Activated CD4-positive, alpha-beta T cell treated with anti-CD3 and anti-CD28 coated beads, Interleukin-2, amount 10 ng/mL, durations not matched to agents 7 days and 5 days (primary cell): ENCODE measurements at regions not wholly inside any gene's neighbourhood (a gene's known extent, or its start where the extent isn't known, plus 50 kb on each side); places are given as distances from the start of the nearest gene placed in this dataset.

ENCODE experiments used
- CTCF ChIA-PET: fragments of 350-600 bp; sonication (Branson Sonifier 250); formaldehyde crosslinking; loops from one replicate; lab custom pipeline; 2021; ENCODE audit warnings: antibody characterized with exemption; lab: Charles Lee
- POLR2A ChIA-PET: fragments of 350-600 bp; sonication (Branson Sonifier 250); formaldehyde crosslinking; loops from one replicate; lab custom pipeline; 2021; ENCODE audit warnings: antibody characterized with exemption; lab: Charles Lee
- DNase-seq: peaks from one replicate; pipeline ENCODE4 v3.0.0-alpha.2; 2020
- H3K27ac Mint-ChIP-seq: one replicate; pipeline ENCODE4 v1.8.0; 2021; ENCODE audit warnings: mild to moderate bottlenecking, moderate library complexity, mixed read lengths
- H3K27me3 Mint-ChIP-seq: one replicate; pipeline ENCODE4 v1.8.0; 2021; ENCODE audit warnings: mixed read lengths
- H3K36me3 Mint-ChIP-seq: one replicate; pipeline ENCODE4 v1.8.0; 2021; ENCODE audit warnings: low read depth, mixed read lengths
- H3K4me1 Mint-ChIP-seq: one replicate; pipeline ENCODE4 v1.8.0; 2021; ENCODE audit warnings: mixed read lengths
- H3K4me3 Mint-ChIP-seq: one replicate; pipeline ENCODE4 v1.8.0; 2021; ENCODE audit warnings: mild to moderate bottlenecking, moderate library complexity, mixed read lengths
- H3K9me3 Mint-ChIP-seq: one replicate; pipeline ENCODE4 v1.8.0; 2021; ENCODE audit warnings: mixed read lengths

DNA sequence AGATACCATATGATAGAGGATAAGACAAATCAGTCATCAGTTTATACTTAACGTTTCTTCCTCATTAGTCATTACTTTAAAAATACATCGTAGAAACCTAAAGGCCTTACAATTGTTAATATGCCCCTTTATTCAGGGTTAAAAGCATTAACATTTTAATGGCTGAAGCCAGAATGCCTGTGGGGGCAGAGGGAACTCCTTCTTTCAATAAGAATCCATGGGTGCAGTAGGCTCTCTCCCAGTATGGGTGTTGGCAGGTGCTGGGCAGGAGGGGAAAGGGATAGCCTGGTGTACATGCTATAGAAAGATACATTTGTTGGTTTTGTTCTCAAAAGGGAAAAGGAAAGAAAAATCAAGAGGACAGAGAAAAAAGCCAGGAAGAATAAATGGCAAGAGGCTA, 1035.7 kb upstream of the POU3F3 start:
- H3K4me3 Mint-ChIP-seq = no peak overlapping the region
- H3K36me3 Mint-ChIP-seq = no peaks in the 10 kb centered on the region
- DNase-seq = no peak
- no peaks in the 10 kb centered on the region for H3K4me1 Mint-ChIP-seq
- no peaks in the 10 kb centered on the region for H3K9me3 Mint-ChIP-seq
- POLR2A ChIA-PET = no interaction called here
- H3K27ac Mint-ChIP-seq = no peak overlapping the region
- CTCF ChIA-PET = no interaction called here
- H3K27me3 Mint-ChIP-seq = no peaks in the 10 kb centered on the region

GRCh38 chr2:103819599-103819998, 1034.3 kb upstream of the POU3F3 start:
- Mint-ChIP-seq H3K4me3 (no peak overlapping the region), H3K4me1 (no peaks in the 10 kb centered on the region), H3K36me3 (no peaks in the 10 kb centered on the region), H3K9me3 (no peaks in the 10 kb centered on the region), H3K27ac (no peak overlapping the region), H3K27me3 (no peaks in the 10 kb centered on the region)
- CTCF ChIA-PET = no interaction called here
- POLR2A ChIA-PET = no interaction called here
- no peak for DNase-seq

DNA sequence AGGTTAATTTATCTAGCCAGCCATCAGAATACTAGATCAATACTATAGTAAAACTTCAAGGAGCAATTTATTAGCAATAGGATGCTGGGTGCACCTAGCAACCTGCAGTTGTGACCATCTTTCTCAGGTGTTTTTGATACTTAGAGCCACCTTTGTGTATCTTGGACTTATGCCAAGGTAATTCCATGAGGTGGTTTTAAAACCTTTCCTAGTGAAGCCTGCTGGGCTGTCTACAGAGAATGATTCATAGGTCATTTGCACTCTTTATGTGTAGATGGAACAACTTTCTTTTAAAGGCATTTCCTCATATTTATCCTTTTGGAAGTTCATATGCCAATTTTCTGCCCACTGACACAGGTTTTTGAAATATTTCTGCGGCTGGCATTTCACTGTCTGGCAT, 1030.1 kb upstream of the POU3F3 start:
- H3K4me1 Mint-ChIP-seq = no peaks in the 10 kb centered on the region
- H3K27me3 Mint-ChIP-seq = no peaks in the 10 kb centered on the region
- no peak for DNase-seq
- ChIA-PET POLR2A (no interaction called here), CTCF (no interaction called here)
- peaks cover 2% of the 10 kb centered on the region for H3K9me3 Mint-ChIP-seq
- no peak overlapping the region for H3K4me3 Mint-ChIP-seq
- no peak overlapping the region for H3K27ac Mint-ChIP-seq
- H3K36me3 Mint-ChIP-seq = no peaks in the 10 kb centered on the region

GRCh38 chr2:103847276-103847675, 1006.6 kb upstream of the POU3F3 start:
- POLR2A ChIA-PET = no interaction called here
- Mint-ChIP-seq H3K27ac (no peak overlapping the region), H3K36me3 (no peaks in the 10 kb centered on the region), H3K27me3 (no peaks in the 10 kb centered on the region), H3K9me3 (peaks cover 2% of the 10 kb centered on the region), H3K4me3 (no peak overlapping the region), H3K4me1 (no peaks in the 10 kb centered on the region)
- DNase-seq = no peak
- CTCF ChIA-PET = no interaction called here

- ChIA-PET CTCF (interaction anchor here (1.1 kb wide), 1 partner anchor 19 kb away, joined by 3 read pairs; no protein-coding TSS in a partner anchor), POLR2A (no interaction called here)
- H3K4me3 Mint-ChIP-seq = no peak overlapping the region
- H3K27me3 Mint-ChIP-seq = no peaks in the 10 kb centered on the region
- no peak overlapping the region for H3K27ac Mint-ChIP-seq
- no peaks in the 10 kb centered on the region for H3K4me1 Mint-ChIP-seq
- no peak for DNase-seq
- H3K36me3 Mint-ChIP-seq = no peaks in the 10 kb centered on the region
- no peaks in the 10 kb centered on the region for H3K9me3 Mint-ChIP-seq
These were observed 994.7 kb upstream of the POU3F3 start for GRCh38 chr2:103859238-103859637.

DNA sequence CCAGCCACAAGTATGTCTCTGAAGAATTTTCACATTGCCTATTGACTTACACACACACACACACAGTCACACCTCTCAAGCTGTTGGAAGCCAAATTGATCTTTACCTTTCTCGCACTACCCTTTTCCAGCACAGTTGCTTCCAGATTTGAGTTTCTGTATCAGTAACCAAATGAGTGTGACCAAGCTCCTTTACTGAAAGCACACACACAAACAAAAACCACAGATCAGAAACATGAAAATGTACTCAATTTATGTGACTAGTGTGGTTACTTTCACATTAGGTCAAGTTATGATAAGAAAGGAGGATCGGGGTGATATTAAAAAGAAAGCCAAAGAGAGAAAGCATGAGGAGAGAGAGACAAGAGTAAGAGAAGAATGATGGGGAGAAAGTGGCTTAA, 993.9 kb upstream of the POU3F3 start:
- Mint-ChIP-seq H3K9me3 (no peaks in the 10 kb centered on the region), H3K27me3 (no peaks in the 10 kb centered on the region), H3K27ac (no peak overlapping the region), H3K4me3 (no peak overlapping the region), H3K36me3 (no peaks in the 10 kb centered on the region), H3K4me1 (no peaks in the 10 kb centered on the region)
- ChIA-PET CTCF (no interaction called here), POLR2A (no interaction called here)
- no peak for DNase-seq

- CTCF ChIA-PET = no interaction called here
- H3K4me1 Mint-ChIP-seq = no peaks in the 10 kb centered on the region
These were observed 985.5 kb upstream of the POU3F3 start for GRCh38 chr2:103868396-103868795.

GRCh38 chr2:103873716-103874351, 980.1 kb upstream of the POU3F3 start:
- no peaks in the 10 kb centered on the region for H3K36me3 Mint-ChIP-seq
- H3K4me1 Mint-ChIP-seq = no peaks in the 10 kb centered on the region
- no peaks in the 10 kb centered on the region for H3K27me3 Mint-ChIP-seq
- H3K4me3 Mint-ChIP-seq = no peak overlapping the region
- no peak overlapping the region for H3K27ac Mint-ChIP-seq
- no peak for DNase-seq
- POLR2A ChIA-PET = no interaction called here
- no peaks in the 10 kb centered on the region for H3K9me3 Mint-ChIP-seq
- CTCF ChIA-PET = no interaction called here

More at GRCh38 chr2:103868396-103868795, 985.5 kb upstream of the POU3F3 start:
- Mint-ChIP-seq H3K4me3 (no peak overlapping the region), H3K27me3 (no peaks in the 10 kb centered on the region), H3K9me3 (no peaks in the 10 kb centered on the region), H3K36me3 (no peaks in the 10 kb centered on the region), H3K27ac (no peak overlapping the region)
- POLR2A ChIA-PET = no interaction called here
- no peak for DNase-seq

DNA sequence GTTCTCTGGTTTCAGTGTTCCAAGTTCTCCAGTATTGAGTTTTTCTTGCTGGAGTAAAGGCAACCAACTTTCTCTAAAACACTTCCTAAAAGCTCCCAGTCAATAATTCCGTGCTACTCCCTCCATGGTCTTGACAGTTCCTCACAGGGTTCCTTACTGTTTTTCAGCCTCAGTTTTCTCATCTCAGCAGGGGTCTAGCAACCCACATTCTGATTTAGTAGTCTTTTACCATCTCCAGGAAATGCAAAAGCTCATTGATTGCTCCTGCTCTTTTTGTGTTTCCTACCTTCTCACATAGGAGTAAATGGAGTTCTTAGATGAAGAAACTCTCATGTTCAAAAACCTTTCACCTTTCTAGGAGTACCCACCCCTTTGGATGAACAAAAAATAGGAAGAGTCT, 978.8 kb upstream of the POU3F3 start:
- Mint-ChIP-seq H3K27me3 (no peaks in the 10 kb centered on the region), H3K27ac (no peak overlapping the region), H3K4me3 (no peak overlapping the region), H3K9me3 (no peaks in the 10 kb centered on the region), H3K4me1 (no peaks in the 10 kb centered on the region), H3K36me3 (no peaks in the 10 kb centered on the region)
- ChIA-PET CTCF (no interaction called here), POLR2A (no interaction called here)
- DNase-seq = no peak

DNA sequence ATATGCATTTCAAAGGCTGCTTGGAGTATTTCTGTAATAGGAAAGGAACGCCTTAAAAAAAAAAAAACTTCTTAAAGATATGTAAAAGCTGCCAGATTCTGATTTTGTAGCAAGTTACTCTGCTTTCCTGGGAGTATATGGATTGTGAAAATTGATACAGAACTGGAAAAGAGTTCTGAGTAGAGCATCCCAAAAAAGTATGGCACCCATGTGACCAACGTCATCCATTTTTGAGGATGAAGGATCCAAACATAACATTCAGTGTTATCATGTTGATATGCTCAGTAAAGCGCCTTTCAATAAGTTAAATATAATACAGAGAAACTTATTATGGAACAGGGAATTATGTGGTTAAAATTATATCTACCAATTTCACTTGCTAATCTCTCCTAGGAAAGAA, 978.4 kb upstream of the POU3F3 start:
- CTCF ChIA-PET = no interaction called here
- Mint-ChIP-seq H3K36me3 (no peaks in the 10 kb centered on the region), H3K4me3 (no peak overlapping the region), H3K9me3 (no peaks in the 10 kb centered on the region), H3K27me3 (no peaks in the 10 kb centered on the region), H3K4me1 (no peaks in the 10 kb centered on the region), H3K27ac (no peak overlapping the region)
- POLR2A ChIA-PET = no interaction called here
- DNase-seq = no peak

DNA sequence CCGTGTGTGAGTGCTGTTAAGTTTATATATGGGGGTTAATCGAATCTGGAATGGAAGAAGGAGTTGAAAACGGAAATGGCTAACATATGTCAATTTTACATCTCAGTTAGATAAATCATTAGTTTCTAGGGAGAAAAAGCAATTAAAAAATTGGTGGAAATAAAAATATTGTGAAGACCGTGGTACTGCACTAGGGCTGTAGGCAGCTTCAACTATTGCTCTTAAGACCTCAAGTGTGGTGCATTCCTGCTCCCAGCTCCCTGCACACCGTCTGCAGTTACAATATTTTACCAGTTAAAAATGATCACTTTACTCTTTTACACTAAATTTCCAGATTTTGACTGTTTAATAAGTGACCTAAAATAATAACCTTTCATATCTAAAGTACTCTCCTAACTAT, 977.3 kb upstream of the POU3F3 start:
- CTCF ChIA-PET = no interaction called here
- H3K27me3 Mint-ChIP-seq = no peaks in the 10 kb centered on the region
- no peaks in the 10 kb centered on the region for H3K36me3 Mint-ChIP-seq
- POLR2A ChIA-PET = no interaction called here
- no peak for DNase-seq
- no peaks in the 10 kb centered on the region for H3K4me1 Mint-ChIP-seq
- no peaks in the 10 kb centered on the region for H3K9me3 Mint-ChIP-seq
- no peak overlapping the region for H3K27ac Mint-ChIP-seq
- no peak overlapping the region for H3K4me3 Mint-ChIP-seq

- H3K4me1 Mint-ChIP-seq = no peaks in the 10 kb centered on the region
- CTCF ChIA-PET = no interaction called here
- no peak overlapping the region for H3K4me3 Mint-ChIP-seq
- no peak for DNase-seq
- H3K27ac Mint-ChIP-seq = no peak overlapping the region
- POLR2A ChIA-PET = no interaction called here
- no peaks in the 10 kb centered on the region for H3K9me3 Mint-ChIP-seq
- H3K36me3 Mint-ChIP-seq = no peaks in the 10 kb centered on the region
- H3K27me3 Mint-ChIP-seq = no peaks in the 10 kb centered on the region
These were observed 974.8 kb upstream of the POU3F3 start for GRCh38 chr2:103879101-103879500.

DNA sequence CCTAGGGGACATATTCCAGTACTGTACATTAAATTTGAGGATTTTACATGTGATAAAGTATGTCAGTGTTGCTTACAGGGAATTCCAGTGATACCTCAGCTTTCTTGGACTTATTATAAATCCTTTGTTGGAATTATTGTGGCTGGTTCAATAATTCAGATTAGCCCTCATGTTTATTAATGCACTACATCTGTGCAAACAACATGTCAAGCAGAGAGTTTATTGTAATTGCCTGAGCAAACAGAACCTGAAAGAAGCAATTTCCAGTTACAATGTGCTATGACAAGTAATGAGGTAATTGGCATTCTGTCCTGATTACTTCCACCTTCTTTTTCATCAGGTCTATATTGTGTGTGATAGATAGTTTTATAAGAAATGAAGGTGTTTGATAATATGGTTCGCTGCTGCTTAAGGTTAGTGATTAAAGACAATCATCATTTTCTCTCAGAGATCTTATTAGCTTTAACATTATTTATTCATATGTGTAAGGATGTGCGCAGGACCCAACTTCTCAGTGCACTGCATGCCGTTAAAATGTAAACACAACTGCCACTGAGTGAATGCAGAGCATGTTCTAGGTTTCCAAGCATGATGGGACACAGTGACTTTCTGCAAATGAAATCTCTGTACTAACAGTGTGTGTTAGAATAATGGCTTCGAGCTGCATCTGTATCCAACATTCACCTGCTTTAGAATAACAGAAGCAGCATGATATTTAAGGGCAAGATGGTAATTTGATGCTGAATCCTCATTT, 973.7 kb upstream of the POU3F3 start:
- Mint-ChIP-seq H3K36me3 (no peaks in the 10 kb centered on the region), H3K27me3 (no peaks in the 10 kb centered on the region), H3K4me3 (no peak overlapping the region), H3K4me1 (no peaks in the 10 kb centered on the region), H3K27ac (no peak overlapping the region), H3K9me3 (no peaks in the 10 kb centered on the region)
- ChIA-PET CTCF (no interaction called here), POLR2A (no interaction called here)
- no peak for DNase-seq

DNA sequence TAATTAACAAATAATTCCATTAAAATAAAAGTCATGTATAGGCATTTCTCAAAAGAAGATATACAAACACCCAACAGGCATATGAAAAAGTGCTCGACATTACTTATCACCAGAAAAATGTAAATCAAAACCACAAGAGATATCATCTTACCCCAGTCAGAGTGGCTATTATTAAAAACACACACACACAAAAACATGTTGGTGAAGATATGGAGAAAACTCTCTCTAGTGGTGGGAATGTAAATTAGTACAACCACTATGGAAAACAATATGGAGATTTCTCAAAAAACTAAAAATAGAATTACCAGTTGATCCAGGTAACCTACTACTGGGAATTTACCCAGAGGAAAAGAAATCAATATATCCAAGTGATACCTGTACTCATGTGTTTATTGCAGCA, 966.3 kb upstream of the POU3F3 start:
- Mint-ChIP-seq H3K27ac (no peak overlapping the region), H3K4me3 (no peak overlapping the region), H3K9me3 (no peaks in the 10 kb centered on the region), H3K27me3 (no peaks in the 10 kb centered on the region), H3K36me3 (no peaks in the 10 kb centered on the region), H3K4me1 (no peaks in the 10 kb centered on the region)
- DNase-seq = no peak
- ChIA-PET POLR2A (no interaction called here), CTCF (no interaction called here)
